GM19468 (cell line): ENCODE measurements at regions not wholly inside any gene's neighbourhood (a gene's known extent, or its start where the extent isn't known, plus 50 kb on each side); places are given as distances from the start of the nearest gene placed in this dataset.

Experiments used
- ATAC-seq: cut with Tn5 transposase; IDR thresholded peaks from one replicate; pipeline ENCODE4 v1.9.1; 2021; ENCODE audit warnings: mild to moderate bottlenecking, moderate library complexity, moderate number of reproducible peaks; ENCODE audit not compliant: unreplicated experiment; ENCODE audit errors: extremely low read depth

- ATAC-seq, result no peak
Observed at GRCh38 chr5:2399096-2399495, 352.4 kb downstream of the IRX2 start.

GRCh38 chr5:2393556-2393955, 357.9 kb downstream of the IRX2 start:
- ATAC-seq, result no peak

GRCh38 chr5:2391566-2391965, 359.9 kb downstream of the IRX2 start:
- ATAC-seq, result no peak

GRCh38 chr5:2391021-2391420, 360.5 kb downstream of the IRX2 start:
- ATAC-seq, result no peak

GRCh38 chr5:2388571-2388970, 362.9 kb downstream of the IRX2 start:
- ATAC-seq, result no peak

GRCh38 chr5:2387634-2388325, 363.7 kb downstream of the IRX2 start:
- no peak for ATAC-seq

- ATAC-seq, result no peak
Observed at GRCh38 chr5:2387250-2387633, 364.2 kb downstream of the IRX2 start.

GRCh38 chr5:2385818-2386217, 365.7 kb downstream of the IRX2 start:
- ATAC-seq, result no peak

GRCh38 chr5:2383698-2384065, 367.8 kb downstream of the IRX2 start:
- no peak for ATAC-seq

GRCh38 chr5:2382776-2383697, 368.4 kb downstream of the IRX2 start:
- ATAC-seq, result no peak

- no peak for ATAC-seq
Observed at GRCh38 chr5:2381861-2382260, 369.6 kb downstream of the IRX2 start.

- ATAC-seq, result no peak
Observed at GRCh38 chr5:2381070-2381469, 370.4 kb downstream of the IRX2 start.

GRCh38 chr5:2378976-2379375, 372.5 kb downstream of the IRX2 start:
- ATAC-seq, result no peak

GRCh38 chr5:2378108-2378507, 373.4 kb downstream of the IRX2 start:
- ATAC-seq, result no peak

GRCh38 chr5:2376486-2376885, 375.0 kb downstream of the IRX2 start:
- ATAC-seq, result no peak

- no peak for ATAC-seq
Observed at GRCh38 chr5:2375757-2376250, 375.7 kb downstream of the IRX2 start.

- ATAC-seq, result no peak
Observed at GRCh38 chr5:2375291-2375690, 376.2 kb downstream of the IRX2 start.

GRCh38 chr5:2374703-2375102, 376.8 kb downstream of the IRX2 start:
- no peak for ATAC-seq

- no peak for ATAC-seq
Observed at GRCh38 chr5:2373631-2374030, 377.8 kb downstream of the IRX2 start.

- no peak for ATAC-seq
Observed at GRCh38 chr5:2371419-2371710, 380.1 kb downstream of the IRX2 start.

- no peak for ATAC-seq
Observed at GRCh38 chr5:2370626-2371418, 380.7 kb downstream of the IRX2 start.
